ENCODE measurements at regions not wholly inside any gene's neighbourhood (a gene's known extent, or its start where the extent isn't known, plus 50 kb on each side); places are given as distances from the start of the nearest gene placed in this dataset.

DNA sequence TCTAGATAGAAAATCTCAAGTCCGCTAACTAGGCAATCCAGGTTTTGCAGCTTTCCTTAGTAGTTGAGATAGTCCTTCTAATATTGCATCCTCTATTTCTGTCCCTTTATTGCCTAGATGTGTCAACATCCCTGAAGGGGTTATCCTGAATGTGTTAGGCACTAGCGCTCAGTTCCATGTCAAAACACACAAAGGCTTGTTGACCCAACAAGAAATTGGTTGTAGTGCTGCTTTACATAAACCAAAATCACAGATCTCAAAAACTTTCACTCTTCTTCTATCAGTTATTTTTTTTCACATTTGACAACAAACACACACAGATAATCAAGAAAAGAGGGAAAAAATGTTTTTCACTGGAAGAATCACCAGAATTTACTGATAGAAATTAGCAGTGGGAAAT is 51.4 kb upstream of the SOX2 start:
- TF ChIP-seq, protein P1, sequence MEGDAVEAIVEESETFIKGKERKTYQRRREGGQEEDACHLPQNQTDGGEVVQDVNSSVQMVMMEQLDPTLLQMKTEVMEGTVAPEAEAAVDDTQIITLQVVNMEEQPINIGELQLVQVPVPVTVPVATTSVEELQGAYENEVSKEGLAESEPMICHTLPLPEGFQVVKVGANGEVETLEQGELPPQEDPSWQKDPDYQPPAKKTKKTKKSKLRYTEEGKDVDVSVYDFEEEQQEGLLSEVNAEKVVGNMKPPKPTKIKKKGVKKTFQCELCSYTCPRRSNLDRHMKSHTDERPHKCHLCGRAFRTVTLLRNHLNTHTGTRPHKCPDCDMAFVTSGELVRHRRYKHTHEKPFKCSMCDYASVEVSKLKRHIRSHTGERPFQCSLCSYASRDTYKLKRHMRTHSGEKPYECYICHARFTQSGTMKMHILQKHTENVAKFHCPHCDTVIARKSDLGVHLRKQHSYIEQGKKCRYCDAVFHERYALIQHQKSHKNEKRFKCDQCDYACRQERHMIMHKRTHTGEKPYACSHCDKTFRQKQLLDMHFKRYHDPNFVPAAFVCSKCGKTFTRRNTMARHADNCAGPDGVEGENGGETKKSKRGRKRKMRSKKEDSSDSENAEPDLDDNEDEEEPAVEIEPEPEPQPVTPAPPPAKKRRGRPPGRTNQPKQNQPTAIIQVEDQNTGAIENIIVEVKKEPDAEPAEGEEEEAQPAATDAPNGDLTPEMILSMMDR (IDR thresholded peaks at IDR 0.05; ENCODE audit: low read depth, low read length), result no peak
- no peak for TF ChIP-seq EZH2phosphoT487 (IDR thresholded peaks at IDR 0.05; ENCODE audit: low read depth)
- H3K27ac ChIP-seq (ENCODE audit: low read length), result no peak overlapping the region
- no peaks in the 10 kb centered on the region for H3K4me1 ChIP-seq (ENCODE audit: low read length)
- H3K9ac ChIP-seq (ENCODE audit: low read length), result no peak overlapping the region
- no peaks in the 10 kb centered on the region for H3K79me2 ChIP-seq (ENCODE audit: low read length)
- H3K4me3 ChIP-seq (ENCODE audit: low read length), result no peak overlapping the region
- H3K9me3 ChIP-seq (ENCODE audit: insufficient read depth, low read length), result no peaks in the 10 kb centered on the region
- no peaks in the 10 kb centered on the region for H4K20me1 ChIP-seq (ENCODE audit: insufficient read depth, low read length)
- 0 out of 2 replicates have a peak, but pooled peaks cover 5% of the 10 kb centered on the region for H3K27me3 ChIP-seq (ENCODE audit: low read depth, low read length)
- H3K36me3 ChIP-seq (replicated peaks; ENCODE audit: low read depth, low read length), result no peaks in the 10 kb centered on the region
- H2AFZ ChIP-seq (ENCODE audit: low read depth, low read length), result no peak overlapping the region
- no peak overlapping the region for H3K4me2 ChIP-seq (ENCODE audit: low read length)

DNA sequence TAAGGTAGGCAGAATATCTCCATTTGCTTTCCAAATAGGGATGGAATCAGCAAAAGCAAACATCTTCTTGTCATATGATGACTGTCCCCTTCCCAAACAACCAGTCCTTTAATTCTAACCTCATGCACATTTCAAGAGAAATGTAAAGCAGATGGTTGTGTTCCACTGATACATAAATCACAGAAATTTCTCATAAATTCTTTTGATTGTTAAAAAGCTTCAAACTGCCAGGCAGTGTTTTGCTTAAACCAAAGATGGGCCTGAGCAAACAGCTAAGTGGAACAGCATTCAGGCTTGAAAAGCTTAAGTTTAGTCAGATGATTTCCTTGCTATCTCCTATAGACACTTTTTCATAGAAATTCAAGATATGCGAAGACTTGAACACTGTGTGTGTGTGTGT is 74.3 kb upstream of the SOX2 start:
- Histone ChIP-seq H3K4me3 (ENCODE audit: low read length) (no peak overlapping the region), H3K4me1 (ENCODE audit: low read length) (no peaks in the 10 kb centered on the region), H4K20me1 (ENCODE audit: insufficient read depth, low read length) (no peaks in the 10 kb centered on the region), H3K36me3 (replicated peaks; ENCODE audit: low read depth, low read length) (no peaks in the 10 kb centered on the region), H3K79me2 (ENCODE audit: low read length) (no peaks in the 10 kb centered on the region), H3K9me3 (ENCODE audit: insufficient read depth, low read length) (no peaks in the 10 kb centered on the region), H3K27me3 (ENCODE audit: low read depth, low read length) (no peaks in the 10 kb centered on the region), H3K4me2 (ENCODE audit: low read length) (no peak overlapping the region), H3K9ac (ENCODE audit: low read length) (no peak overlapping the region), H2AFZ (ENCODE audit: low read depth, low read length) (no peak overlapping the region), H3K27ac (ENCODE audit: low read length) (no peak overlapping the region)
- TF ChIP-seq, protein P1 (IDR thresholded peaks at IDR 0.05; ENCODE audit: low read depth, low read length), result no peak
- no peak for TF ChIP-seq EZH2phosphoT487 (IDR thresholded peaks at IDR 0.05; ENCODE audit: low read depth)

DNA sequence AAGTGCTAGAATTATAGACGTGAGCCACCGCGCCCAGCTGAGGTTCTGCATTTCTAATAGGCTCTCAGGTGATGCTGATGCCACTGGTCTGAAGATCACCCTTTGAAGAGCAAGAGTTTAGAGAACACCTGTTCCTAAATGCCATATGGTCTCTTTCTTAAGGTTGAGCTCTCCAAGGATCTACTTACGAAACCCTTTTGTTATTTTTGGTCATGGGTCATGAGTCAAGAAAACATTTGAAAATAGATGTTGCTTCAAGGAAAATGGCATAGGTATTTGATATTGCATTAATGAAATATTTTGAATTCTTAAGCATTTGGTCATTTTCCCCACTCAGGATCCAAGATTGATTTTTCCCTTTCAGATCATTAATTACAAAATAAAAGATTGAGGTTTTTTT is 74.7 kb upstream of the SOX2 start:
- TF ChIP-seq EZH2phosphoT487 (IDR thresholded peaks at IDR 0.05; ENCODE audit: low read depth), result no peak
- TF ChIP-seq, protein P1 (IDR thresholded peaks at IDR 0.05; ENCODE audit: low read depth, low read length), result no peak
- no peak overlapping the region for H3K4me3 ChIP-seq (ENCODE audit: low read length)
- no peak overlapping the region for H3K27ac ChIP-seq (ENCODE audit: low read length)

DNA sequence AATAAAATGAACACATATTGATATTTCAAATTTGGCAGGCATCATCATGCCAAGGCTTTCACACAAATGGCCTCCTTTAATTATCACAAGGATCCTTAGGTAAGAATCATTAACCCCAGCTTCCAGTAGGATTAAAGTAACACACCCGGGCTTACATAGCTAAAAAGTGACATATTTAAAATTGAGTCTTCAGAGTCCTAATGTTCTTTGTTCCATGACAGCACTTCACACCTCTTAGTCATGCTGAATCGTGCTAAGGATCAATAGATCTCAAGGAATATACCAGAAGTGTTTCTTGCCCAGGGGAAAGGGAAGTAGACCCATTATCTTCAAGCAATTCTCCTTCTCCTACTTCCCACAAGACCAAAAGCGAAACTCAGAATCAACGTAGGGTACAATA is 76.6 kb upstream of the SOX2 start:
- no peaks in the 10 kb centered on the region for H3K79me2 ChIP-seq (ENCODE audit: low read length)
- no peak overlapping the region for H3K4me2 ChIP-seq (ENCODE audit: low read length)
- no peaks in the 10 kb centered on the region for H3K36me3 ChIP-seq (replicated peaks; ENCODE audit: low read depth, low read length)
- TF ChIP-seq, protein P1 (IDR thresholded peaks at IDR 0.05; ENCODE audit: low read depth, low read length), result no peak
- TF ChIP-seq EZH2phosphoT487 (IDR thresholded peaks at IDR 0.05; ENCODE audit: low read depth), result no peak
- H3K27me3 ChIP-seq (ENCODE audit: low read depth, low read length), result no peaks in the 10 kb centered on the region
- H4K20me1 ChIP-seq (ENCODE audit: insufficient read depth, low read length), result no peaks in the 10 kb centered on the region
- no peak overlapping the region for H3K4me3 ChIP-seq (ENCODE audit: low read length)
- no peaks in the 10 kb centered on the region for H3K9me3 ChIP-seq (ENCODE audit: insufficient read depth, low read length)
- H2AFZ ChIP-seq (ENCODE audit: low read depth, low read length), result no peak overlapping the region
- no peak overlapping the region for H3K27ac ChIP-seq (ENCODE audit: low read length)
- no peak overlapping the region for H3K9ac ChIP-seq (ENCODE audit: low read length)
- no peaks in the 10 kb centered on the region for H3K4me1 ChIP-seq (ENCODE audit: low read length)

More for the DNA sequence above, 74.7 kb upstream of the SOX2 start:
- no peak overlapping the region for H3K4me2 ChIP-seq (ENCODE audit: low read length)
- H2AFZ ChIP-seq (ENCODE audit: low read depth, low read length), result no peak overlapping the region
- no peaks in the 10 kb centered on the region for H3K79me2 ChIP-seq (ENCODE audit: low read length)
- no peaks in the 10 kb centered on the region for H3K4me1 ChIP-seq (ENCODE audit: low read length)
- no peaks in the 10 kb centered on the region for H3K9me3 ChIP-seq (ENCODE audit: insufficient read depth, low read length)
- H3K36me3 ChIP-seq (replicated peaks; ENCODE audit: low read depth, low read length), result no peaks in the 10 kb centered on the region
- H4K20me1 ChIP-seq (ENCODE audit: insufficient read depth, low read length), result no peaks in the 10 kb centered on the region
- no peak overlapping the region for H3K9ac ChIP-seq (ENCODE audit: low read length)
- no peaks in the 10 kb centered on the region for H3K27me3 ChIP-seq (ENCODE audit: low read depth, low read length)

Measured in OCI-LY3 (cell line).